ENCODE measurements at regions not wholly inside any gene's neighbourhood (a gene's known extent, or its start where the extent isn't known, plus 50 kb on each side); places are given as distances from the start of the nearest gene placed in this dataset.

DNA sequence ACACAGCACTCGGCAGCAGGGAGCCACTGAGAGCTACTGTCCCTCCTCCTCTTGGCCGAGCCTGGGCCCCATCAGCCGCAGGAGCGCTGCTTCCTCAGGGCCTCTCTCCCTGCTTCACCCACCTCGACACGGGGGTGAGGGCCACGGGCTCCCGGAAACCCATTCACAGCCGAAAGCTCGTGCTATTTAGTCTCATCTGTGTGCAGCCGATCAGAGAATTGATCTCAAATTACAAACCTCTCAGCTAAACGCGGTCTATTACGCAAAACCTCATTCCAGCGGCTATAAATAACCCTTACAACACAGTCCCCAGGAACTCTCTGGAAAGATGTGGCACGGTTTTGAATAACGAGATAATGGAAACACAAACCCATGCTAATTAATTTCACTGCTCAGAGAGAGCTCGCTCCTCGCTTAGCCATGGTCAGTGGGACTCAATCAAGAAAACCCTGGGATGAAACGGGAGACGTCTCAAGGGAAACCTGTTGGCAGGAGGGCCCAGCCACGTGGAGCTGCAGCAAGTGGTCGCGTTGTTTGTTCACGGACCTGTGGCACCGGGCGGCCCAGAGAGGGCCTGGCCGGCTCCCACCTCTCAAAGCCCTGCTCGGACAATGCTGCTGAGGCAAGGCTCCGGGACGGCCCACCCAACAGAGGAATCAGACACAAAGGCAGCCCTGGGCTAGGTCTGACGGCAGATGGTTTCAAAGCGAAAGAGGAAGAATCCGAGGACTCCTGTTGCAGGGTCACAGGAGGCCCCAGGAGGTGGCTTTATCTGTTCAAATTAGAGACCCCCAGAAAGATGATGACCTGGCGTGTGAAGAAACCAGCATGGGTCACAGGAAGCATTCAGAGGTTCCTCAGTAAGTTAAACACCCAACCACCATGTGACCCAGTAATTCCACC, 210.5 kb downstream of the CTTN start:
- no peak for DNase-seq (ENCODE audit: low read depth in 2 of 2)

DNA sequence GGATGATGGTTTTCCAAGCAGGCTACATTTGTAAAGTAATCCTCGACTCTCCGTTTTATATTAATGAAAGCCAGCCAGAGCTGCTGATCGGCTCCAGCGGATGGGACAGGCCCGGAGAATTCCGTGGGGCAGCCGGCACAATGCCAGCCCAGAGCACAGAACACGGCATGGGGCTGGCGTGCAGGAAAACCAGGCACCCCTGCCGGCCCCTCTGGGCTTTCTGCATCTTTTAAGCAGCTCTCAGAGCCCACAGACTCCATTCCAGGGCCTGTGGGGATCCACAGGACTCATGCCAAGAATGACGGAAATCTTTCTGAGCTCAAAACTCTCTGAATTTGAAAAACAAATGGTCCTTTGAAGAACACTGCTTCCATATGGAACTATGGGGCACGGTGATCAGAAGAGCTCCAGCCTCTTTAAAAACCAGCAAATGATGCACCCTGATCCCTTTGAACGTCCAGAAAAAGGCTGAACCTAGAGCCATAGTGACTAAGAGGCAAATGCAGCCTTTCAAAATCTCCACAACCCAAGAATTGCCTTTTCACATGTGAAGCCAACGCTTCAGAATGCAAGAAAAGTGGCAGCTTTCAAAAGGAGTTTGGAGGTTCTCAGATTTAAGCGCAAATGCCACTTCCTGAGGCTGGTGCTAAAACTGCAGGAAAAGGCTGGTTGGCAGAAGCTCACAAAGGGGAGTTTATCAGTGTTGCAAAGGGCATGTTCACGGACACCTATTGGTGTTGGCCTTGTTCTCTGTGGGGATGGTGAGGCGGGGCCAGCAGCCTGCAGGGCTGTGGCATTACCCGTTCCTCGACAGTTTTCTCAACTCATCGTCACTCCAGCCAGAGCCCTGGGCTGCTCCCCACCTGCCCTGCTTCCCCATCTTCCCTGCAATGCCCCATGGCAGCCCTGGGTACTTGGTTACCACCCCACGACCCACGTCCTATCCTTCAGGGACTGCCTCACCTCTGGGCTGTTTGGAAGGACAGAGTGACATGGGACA, 212.5 kb downstream of the CTTN start:
- DNase-seq (ENCODE audit: low read depth in 2 of 2), result no peak

DNA sequence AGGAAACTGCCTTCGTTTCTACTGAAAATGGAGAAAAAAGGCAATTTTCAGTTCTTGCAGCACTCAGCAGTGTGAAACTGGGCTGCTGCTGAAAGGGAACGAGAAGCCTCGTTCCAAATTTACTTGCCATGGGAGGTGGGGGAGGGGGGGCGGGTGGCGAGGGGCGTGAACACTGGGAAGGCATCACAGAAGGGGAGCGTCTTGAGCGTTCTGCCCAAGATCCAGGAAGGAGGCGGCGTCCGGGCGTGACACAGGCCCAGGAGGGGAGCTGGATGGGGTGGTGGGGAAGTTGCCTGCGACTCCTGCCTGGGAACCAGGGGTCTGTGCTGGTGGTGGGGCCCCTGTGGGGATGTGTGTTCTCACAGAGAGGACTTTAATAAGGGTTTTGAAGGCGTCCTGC, 213.5 kb downstream of the CTTN start:
- DNase-seq (ENCODE audit: low read depth in 2 of 2), result no peak

GRCh38 chr11:70612459-70613141, 214.3 kb downstream of the CTTN start:
- DNase-seq (ENCODE audit: low read depth in 2 of 2), result no peak

DNA sequence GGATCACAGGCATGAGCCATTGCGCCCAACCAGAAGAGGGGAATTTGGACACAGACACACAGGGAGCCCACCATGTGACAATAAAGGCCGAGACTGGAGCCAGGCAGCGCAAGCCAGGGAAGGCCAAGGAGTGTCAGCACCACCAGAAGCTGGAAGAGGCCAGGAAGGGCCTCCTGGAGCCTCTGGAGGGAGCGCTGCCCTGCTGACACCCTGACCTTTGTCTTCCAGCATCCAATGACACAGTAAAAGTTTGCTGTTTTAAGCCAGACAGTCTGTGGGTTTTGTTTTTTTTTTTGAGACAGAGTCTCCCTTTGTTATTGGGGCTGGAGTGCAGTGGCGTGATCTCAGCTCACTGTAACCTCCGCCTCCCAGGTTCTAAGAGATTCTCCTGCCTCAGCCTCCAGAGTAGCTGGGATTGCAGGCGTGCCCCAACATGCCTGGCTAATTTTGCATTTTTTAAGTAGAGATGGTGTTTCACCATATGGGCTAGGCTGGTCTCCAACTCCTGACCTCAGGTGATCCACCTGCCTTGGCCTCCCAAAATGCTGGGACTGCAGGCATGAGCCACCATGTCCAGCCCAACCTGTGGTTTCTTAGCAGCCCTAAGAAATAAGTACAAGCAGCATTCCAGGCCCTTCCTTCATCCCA, 215.8 kb downstream of the CTTN start:
- DNase-seq (ENCODE audit: low read depth in 2 of 2), result no peak

GRCh38 chr11:70615036-70615875, 216.9 kb downstream of the CTTN start:
- no peak for DNase-seq (ENCODE audit: low read depth in 2 of 2)

DNA sequence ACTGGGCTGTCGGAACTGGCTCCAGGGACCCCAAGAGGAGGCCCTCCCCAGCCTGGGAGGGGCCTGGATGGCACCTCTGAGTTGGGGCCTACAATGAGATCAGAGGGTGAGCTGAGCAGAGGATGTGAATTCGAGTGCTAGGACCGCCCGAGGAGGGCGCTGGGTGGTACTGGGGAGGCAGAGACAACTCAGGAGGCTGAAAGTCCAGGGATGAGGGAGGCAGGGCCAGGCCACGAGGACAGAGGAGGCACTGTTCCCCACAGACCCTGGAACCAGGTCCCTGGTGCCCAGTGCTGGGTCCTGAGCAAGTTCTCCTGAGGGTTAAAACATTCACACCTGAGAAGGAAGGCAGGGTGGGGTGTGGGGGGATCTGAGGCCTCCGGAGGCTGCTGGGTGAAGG, 218.0 kb downstream of the CTTN start:
- no peak for DNase-seq (ENCODE audit: low read depth in 2 of 2)

- no peak for DNase-seq (ENCODE audit: low read depth in 2 of 2)
Observed at GRCh38 chr11:70616938-70617654, 218.8 kb downstream of the CTTN start.

- DNase-seq (ENCODE audit: low read depth in 2 of 2), result no peak
Observed at GRCh38 chr11:70618431-70619101, 220.2 kb downstream of the CTTN start.

- no peak for DNase-seq (ENCODE audit: low read depth in 2 of 2)
Observed at GRCh38 chr11:70619591-70619990, 221.3 kb downstream of the CTTN start.

- DNase-seq (ENCODE audit: low read depth in 2 of 2), result no peak
Observed at GRCh38 chr11:70620510-70621184, 222.3 kb downstream of the CTTN start.

DNA sequence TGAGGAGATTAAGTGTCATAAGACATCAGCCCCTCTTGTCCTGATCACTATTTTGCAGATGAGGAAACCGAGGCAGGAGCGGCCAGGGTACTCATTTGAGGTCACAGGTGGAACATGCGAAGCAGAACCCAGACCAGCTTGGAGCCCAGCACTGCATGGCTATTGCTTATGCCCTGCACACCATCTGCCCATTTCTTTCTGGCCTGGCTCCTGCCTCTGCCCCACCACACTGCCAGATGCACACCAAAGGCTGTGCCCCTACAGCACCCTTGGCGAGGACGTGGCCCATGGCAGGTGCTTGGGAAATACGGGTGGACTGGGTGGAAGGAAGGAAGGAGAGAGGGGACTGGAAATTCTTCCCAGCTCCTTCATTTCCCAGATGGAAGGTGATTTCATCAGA, 222.9 kb downstream of the CTTN start:
- DNase-seq (ENCODE audit: low read depth in 2 of 2), result no peak

DNA sequence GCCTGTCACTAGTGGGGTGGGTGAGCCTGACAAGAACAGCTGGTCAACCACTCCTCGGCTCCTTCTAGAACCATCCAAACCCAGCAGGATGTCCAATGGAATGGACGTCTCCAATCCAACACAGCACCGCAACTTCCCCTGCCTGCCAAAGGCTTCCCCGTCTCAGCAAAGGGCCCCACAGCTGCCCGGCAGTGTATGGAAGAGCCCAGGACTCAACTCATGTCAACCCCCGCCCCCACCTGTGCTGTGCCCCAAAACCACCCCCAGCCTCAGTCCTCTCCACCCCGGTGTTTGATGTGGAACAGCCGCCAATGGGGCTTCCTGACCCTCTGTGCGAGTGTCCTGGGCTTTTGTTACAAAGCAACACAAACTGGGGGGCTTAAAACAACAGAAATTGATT, 223.8 kb downstream of the CTTN start:
- no peak for DNase-seq (ENCODE audit: low read depth in 2 of 2)

DNA sequence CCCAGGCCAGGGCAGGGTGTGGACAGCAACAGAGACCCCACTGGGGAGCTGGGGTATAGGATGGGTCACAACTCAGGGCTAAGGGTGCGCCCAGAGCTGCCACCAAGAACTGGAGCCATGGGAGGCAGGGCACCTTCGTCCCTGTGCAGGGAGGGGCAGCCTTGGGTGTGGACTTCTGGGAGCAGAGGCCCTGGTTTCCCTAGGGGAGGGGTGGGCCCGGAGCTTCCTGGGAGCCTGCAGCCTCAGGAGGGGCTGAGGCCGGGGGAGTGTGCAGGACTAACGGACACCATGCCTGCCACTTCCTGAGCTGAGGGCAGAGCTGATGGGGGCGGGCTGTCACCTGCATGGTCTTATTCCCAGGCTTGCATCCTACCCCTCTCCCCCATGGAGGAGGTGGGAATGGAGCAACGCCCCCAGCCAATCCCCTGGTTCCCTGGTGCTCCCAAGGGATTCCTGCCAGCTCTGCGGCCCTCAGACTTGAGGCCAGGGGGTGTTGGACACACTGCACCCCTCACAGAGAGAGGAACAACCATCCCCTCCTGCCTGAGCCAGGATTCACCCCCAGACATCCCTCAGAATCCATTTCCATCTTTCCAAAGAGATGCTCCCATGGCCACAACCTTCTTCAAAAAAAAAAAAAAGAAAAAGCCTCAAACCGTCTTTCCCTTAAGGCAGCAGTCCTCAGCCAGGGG, 225.7 kb downstream of the CTTN start:
- no peak for DNase-seq (ENCODE audit: low read depth in 2 of 2)

DNA sequence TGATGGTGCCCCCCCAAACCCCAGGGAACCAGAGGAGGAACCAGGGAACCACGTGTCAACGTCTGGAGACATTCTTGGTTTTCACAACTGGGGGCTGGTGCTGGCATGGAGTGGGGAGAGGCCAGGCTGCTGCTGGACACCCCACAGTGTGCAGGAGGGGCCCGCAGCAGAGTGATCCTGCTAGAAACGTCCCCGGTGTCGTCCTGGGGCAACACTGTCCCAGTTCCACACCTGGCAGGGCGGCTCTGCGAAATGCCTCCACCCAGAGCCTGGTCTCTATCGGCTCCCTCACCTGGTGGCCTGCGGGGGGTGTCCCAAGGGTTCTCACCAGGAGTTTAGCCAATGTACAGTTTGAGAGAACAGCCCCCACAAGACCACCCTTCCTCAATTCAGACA, 226.3 kb downstream of the CTTN start:
- no peak for DNase-seq (ENCODE audit: low read depth in 2 of 2)

- DNase-seq (ENCODE audit: low read depth in 2 of 2), result no peak
Observed at GRCh38 chr11:70625051-70625450, 226.7 kb downstream of the CTTN start.

DNA sequence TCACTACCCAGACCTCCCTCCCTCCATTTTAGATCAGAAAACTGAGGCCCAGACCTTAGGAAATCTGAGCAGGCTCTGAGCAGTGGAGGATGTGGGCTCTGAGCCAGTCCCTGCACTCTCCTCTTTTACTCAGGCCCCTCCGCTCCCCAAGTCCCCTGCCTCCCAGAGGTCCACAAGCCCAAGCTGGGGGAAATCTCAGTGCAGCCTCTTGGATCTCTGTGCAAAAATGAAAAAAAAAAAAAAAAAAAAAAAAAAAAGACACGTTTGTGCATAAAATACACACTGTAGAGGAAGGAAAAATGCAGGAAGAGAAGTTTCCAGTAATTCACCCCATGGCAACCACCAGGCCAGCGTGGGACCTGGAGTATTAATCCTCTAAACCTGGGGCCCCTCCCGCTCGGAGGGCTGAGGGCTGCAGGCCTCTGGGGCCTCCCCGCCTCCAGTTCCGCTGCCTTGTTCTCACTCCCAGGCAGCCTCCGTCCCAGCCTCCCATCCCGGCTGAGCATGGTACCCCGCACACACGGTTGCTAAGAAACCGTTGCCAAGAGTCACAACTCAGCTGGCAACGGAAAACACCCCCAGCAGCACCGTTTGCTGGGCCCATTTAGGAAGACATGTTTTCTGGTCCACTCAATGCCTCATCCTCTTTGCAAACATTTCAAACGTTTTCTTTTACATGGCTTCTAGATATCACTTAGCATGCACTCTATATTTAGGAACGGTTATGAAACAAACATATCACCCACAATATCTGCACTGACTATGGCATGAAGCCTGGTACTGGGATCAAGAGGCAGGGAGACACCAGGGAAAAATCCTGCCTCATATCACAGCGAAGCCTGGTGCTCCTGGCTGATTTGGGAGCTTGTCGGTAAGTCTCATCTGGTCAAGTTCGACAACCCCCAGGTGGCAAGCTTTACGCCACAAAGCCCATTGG, 227.5 kb downstream of the CTTN start:
- no peak for DNase-seq (ENCODE audit: low read depth in 2 of 2)

Measured in stimulated activated CD4-positive, alpha-beta T cell treated with anti-CD3 and anti-CD28 coated beads, Interleukin-15, amount 100 ng/mL, for 48 hours (primary cell).